GM19324 (cell line): ENCODE measurements at regions not wholly inside any gene's neighbourhood (a gene's known extent, or its start where the extent isn't known, plus 50 kb on each side); places are given as distances from the start of the nearest gene placed in this dataset.
"Not testable (repeated sequence)": the region's sequence is repeated elsewhere in the genome, so short reads cannot be mapped to it uniquely, and the experiment has no call there.

Source experiments
- ATAC-seq: cut with Tn5 transposase; IDR thresholded peaks from one replicate; pipeline ENCODE4 v1.9.1; 2021; ENCODE audit warnings: mild to moderate bottlenecking, moderate library complexity; ENCODE audit not compliant: unreplicated experiment, low FRiP score

GRCh38 chr14:106344791-106345479 is 818.6 kb downstream of the TMEM121 start:
- ATAC-seq, result not testable (repeated sequence)

DNA sequence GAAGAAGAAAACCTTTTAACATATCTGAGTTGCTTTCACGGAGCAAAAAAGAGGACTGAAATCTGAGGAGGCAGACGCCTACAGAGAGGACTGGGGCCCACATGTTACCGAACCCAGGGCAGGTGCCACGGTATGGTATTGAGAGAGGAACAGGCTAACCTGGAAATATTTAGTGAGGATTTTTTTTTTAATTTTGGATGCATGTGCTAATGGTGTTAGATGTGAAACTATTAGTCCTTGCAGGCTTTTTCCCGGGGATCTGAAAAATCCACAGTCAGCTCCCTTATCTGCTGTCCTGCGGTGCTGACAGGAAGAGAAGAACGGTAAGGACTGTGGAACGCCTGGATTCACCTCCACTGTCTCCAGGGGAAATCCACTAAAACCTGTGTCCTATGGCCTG is 819.7 kb downstream of the TMEM121 start:
- no peak for ATAC-seq

DNA sequence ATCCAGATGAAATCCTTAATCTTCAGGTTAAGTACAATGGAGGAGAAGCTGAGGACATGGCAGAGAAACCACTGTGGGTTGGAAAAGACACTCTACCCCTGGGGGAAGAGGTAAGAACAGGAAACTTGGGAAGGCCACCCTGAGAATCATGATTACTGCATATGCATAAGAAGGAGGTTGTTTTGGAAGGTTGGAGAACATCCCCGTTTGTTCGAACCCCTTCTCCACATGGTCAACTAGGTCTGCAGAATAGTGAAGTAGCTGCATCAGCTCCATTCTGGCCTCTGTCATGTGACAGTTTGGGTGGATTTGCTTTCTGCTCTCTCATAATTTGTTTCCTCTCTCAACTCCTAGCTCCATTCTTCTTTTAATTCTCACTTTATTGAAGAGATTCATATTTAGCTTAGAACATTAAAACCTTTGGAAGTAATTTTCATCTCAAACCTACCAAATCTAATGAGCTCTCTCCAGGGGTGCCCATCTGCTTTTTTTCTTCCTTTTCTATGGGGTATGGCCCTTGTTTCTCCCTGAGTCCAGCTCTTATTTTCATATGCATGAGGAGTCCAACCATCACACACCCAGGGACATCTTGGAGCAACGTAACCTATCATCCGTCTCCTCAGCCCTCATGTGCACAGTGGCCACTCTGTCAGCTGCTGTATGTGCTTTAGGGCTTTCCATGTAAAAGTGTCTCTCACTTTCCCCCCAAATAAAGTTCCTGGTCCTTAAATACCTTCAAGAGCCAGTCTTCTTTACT is 820.3 kb downstream of the TMEM121 start:
- no peak for ATAC-seq

- no peak for ATAC-seq
Observed at GRCh38 chr14:106347291-106347778, 821.0 kb downstream of the TMEM121 start.

DNA sequence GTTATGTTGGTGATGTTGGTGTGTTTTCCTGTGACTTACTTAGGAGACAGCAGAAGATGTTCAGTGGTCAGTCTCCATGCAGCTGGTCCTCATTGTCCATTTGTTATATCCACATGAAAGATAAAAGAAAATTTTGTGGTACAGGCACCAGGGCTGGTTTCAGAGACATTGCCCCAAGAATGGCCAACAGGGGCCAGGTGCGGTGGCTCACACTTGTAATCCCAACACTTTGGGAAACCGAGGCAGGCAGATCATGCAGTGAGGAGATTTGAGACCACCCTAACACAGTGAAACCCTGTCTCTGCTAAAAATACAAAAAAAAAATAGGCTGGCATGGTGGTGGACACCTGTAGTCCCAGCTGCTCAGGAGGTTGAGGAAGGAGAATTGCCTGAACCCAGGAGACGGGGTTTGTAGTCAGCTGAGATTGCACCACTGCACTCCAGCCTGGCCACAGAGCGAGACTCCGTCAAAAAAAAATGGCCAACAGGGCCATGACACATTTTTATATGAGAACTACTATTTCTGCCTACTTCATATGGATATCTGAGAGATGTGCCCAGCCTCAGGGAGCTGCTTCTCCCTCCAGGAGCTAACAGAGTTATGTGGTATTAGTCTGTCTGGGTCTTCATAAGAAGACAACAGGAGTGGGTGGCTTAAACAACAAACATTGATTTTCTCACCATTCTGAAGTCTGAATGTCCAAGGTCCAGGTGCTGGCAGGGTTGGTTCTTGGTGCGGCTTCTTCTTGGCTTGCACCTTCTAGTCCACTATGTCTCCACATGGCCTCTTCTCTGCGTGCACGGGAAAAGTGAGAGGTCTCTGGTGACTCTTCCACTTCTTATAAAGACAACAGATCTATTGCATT is 821.7 kb downstream of the TMEM121 start:
- ATAC-seq, result no peak

DNA sequence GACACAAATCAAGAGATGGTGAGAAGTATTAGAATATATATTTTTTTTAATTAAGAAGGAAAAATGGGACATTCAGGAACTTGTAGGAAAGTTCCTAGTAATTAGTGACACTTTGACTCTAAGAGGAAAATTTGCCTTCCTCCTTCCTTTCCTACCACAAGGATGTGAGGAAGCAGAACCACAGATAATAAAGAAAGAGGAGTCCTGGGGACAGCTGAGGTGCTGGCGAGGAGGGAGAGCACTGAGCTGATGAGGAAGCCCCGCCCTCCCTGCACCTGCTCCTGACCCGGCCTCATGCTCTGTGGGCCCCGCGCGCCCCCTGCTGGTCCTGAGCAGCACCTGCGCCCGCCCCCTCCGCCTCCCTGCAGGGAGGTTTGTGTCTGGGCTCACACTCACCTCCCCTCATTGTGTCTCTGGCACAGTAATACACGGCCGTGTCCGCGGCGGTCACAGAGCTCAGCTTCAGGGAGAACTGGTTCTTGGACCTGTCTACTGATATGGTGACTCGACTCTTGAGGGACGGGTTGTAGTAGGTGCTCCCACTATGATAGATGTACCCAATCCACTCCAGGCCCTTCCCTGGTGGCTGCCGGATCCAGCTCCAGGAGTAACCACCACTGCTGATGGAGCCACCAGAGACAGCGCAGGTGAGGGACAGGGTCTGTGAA is 822.6 kb downstream of the TMEM121 start:
- ATAC-seq, result not testable (repeated sequence)

DNA sequence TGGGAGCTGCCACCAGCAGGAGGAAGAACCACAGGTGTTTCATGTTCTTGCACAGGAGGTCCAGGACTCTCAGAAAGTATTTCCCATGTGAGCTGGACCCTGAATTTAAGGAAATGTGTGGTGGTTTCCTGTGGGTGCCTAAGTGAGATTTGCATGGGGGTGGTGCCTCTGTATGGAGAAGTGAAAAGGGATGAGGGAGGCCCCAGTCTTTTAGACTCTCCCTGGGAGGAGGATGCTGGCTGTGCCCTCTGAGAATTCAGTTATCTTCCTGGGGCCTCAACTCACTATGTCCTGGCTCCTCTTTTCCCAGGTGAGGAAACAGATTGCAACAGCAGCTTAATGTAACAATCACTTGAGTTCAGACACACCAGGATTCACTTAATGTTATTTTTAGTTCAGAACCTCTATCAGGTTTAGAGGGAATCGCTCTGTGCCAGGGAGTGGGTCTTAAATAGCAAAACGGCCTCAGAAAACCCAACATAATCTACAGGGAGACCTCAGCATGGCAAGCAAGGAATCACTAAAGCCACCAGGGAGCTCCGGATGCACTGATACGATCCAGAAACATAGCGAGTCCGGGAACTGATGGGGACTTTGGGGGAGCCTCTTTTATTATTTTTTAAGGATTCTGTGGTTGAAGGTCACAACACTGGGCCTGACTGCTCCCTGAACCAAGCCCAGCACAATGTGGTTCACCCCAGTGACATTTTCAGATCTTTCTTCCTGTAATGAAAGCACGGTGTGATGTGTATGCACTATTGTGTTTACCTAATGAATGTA is 823.5 kb downstream of the TMEM121 start:
- not testable (repeated sequence) for ATAC-seq

DNA sequence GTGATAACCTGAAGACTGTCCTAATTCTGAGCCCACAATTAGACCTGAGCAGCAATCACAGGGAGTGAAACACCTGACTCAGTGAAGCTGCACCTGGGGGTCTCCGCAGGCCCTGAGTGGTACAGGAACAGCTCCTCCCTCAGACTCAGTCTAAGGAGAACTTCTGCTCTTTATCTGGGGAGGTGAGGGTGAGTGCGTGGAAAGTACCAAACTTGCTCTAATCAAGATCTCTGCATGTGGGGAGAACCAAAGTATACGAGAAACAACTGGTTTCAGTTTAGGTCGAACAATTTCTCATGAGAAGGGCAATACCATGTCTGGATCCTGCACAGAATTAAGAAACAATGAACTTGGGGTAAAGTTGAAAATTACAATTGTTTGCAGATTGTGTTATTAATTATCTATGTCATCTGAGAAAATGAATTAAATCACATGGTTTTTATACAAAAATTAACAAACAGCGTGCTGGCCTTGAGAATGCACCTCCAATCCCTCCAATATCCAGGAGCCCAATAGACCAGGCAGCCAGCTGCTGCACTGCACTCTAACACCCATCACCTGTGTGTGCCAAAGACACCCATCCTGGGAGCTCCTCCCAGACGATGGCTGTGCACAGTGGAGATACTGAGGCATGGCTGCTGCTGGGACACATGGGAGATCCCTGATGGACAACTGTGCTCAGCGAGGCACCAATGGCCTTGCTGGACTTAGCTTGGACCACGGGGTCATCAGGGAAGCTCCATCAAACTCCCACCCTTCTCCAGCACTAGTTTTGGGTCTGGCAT is 828.8 kb downstream of the TMEM121 start:
- ATAC-seq, result not testable (repeated sequence)

DNA sequence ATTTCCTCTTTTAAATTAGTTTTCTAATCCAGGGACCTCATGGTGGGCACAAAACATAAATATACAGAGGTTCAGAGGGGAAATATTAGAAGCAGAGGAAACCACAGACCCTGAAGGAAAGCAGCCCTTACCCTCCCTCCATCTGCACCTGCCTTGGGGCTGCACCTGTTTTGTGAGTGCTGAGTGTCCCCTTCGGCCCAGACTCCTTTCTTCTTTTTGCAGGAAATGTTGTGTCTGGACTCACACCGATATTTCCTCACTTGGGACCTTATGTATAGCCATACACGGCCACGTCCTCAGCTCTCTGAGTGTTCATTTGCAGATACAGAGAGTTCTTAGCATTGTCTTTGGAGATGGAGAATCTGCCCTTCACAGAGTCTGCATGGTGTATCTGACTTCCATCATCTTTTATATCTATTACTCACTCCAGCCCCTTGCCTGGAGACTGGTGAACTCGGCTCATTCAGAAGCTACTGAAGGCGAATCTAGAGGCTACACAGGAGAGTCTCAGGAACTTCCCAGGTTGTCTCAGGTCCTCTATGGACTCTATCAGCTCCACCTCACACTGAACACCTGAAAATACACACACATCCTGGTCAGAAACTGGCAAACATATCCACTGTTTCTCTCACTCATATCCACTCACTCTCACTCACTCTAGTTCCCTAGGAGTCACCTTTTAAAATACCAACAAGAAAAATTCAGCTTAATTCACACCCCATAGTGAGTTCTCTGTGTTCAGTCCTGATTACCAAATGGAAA is 829.7 kb downstream of the TMEM121 start:
- ATAC-seq, result not testable (repeated sequence)

- ATAC-seq, result not testable (repeated sequence)
Observed at GRCh38 chr14:106356643-106356930, 830.2 kb downstream of the TMEM121 start.

DNA sequence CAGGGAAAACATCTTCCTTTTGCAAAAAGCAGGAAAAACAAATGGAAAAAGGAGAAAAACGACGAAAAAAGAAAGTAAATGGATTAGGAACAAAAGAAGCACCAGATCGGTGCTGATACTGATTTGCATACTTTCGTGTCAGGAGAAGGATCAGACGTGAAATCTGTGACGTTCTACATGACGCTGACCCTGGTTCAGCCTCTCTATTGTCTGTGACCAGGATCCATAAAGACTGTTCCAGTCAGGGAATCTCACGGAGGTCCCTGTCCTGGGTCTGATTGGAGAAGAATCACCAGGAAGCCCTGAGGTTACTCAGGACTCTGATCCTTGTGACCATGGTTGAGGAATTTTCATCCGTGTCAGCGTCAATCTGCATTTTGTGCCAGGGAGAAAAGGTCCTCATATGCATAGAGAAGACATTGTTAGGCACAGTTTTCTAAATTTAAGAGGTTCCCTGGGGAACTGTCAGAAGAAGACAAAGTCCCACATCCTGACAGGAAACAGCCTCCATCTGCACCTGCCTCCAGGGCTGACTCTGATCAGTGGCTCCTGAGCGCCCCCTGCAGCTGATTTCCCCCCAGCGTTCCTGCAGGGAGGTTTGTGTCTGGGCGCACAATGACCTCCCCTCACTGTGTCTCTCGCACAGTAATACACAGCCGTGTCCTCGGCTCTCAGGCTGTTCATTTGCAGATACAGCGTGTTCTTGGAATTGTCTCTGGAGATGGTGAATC is 832.9 kb downstream of the TMEM121 start:
- ATAC-seq, result not testable (repeated sequence)

DNA sequence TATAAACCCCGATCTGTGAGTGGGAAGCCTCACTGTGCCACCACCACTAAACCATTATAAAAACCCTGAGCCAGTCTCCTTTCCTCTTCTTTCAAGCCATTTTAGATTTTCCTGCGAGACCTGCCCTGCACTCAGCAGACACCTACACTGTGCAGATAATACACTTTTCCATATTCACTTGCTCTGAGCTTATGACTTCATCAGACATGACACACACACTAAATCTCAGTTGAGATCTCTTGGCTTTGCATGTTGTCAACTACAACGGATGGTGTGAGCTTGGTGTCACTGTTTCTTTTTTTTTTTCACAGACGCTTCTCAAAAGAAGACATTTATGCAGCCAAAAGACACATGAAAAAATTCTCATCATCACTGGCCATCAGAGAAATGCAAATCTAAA is 839.0 kb downstream of the TMEM121 start:
- not testable (repeated sequence) for ATAC-seq

DNA sequence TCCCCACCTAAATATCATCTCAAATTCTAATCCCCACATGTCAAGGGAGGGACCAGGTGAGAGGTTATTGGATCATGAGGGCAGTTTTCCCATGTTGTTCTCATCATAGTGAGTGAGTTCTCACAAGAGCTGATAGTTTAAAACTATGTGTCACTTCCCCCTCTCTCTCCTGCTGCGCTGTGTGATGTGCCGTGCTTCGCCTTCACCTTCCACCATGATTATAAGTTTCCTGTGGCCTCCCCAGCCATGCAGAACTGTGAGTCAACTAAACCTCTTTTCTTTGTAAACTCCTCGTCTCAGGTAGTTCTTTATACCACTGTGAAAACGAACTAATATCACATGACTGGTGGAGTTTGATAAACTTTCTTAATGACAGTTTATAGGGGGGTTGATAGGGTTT is 839.5 kb downstream of the TMEM121 start:
- not testable (repeated sequence) for ATAC-seq

- ATAC-seq, result not testable (repeated sequence)
Observed at GRCh38 chr14:106366971-106367370, 840.6 kb downstream of the TMEM121 start.

- not testable (repeated sequence) for ATAC-seq
Observed at GRCh38 chr14:106369456-106369855, 843.1 kb downstream of the TMEM121 start.

GRCh38 chr14:106372870-106373652 is 846.7 kb downstream of the TMEM121 start:
- ATAC-seq, result no peak

DNA sequence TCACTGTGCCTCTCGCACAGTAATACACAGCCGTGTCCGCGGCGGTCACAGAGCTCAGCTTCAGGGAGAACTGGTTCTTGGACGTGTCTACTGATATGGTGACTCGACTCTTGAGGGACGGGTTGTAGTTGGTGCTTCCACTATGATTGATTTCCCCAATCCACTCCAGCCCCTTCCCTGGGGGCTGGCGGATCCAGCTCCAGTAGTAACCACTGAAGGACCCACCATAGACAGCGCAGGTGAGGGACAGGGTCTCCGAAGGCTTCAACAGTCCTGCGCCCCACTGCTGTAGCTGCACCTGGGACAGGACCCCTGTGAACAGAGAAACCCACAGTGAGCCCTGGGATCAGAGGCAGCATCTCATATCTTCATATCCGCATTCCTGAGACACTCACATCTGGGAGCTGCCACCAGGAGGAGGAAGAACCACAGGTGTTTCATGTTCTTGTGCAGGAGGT is 847.3 kb downstream of the TMEM121 start:
- not testable (repeated sequence) for ATAC-seq
